HG02943 (cell line): ENCODE measurements at regions not wholly inside any gene's neighbourhood (a gene's known extent, or its start where the extent isn't known, plus 50 kb on each side); places are given as distances from the start of the nearest gene placed in this dataset.
A peak's percentile ranks its signal among the peaks of the same experiment; 100 is the strongest.

Experiments
- ATAC-seq: cut with Tn5 transposase; IDR thresholded peaks from one replicate; pipeline ENCODE4 v1.9.1; 2021; ENCODE audit warnings: mild to moderate bottlenecking, low read depth, moderate library complexity; ENCODE audit not compliant: unreplicated experiment

GRCh38 chr2:155830817-155831579, 501.5 kb downstream of the NR4A2 start:
- ATAC-seq, result no peak

- no peak for ATAC-seq
Measured at GRCh38 chr2:155830351-155830750, 502.2 kb downstream of the NR4A2 start.

GRCh38 chr2:155825876-155826275, 506.6 kb downstream of the NR4A2 start:
- ATAC-seq, result no peak

GRCh38 chr2:155815851-155816250, 516.7 kb downstream of the NR4A2 start:
- peak; percentile 80 for ATAC-seq

GRCh38 chr2:155815275-155815674, 517.2 kb downstream of the NR4A2 start:
- no peak for ATAC-seq

- ATAC-seq, result no peak
Measured at GRCh38 chr2:155810411-155810810, 522.1 kb downstream of the NR4A2 start.

- ATAC-seq, result no peak
Measured at GRCh38 chr2:155802888-155803287, 529.6 kb downstream of the NR4A2 start.

- ATAC-seq, result no peak
Measured at GRCh38 chr2:155792666-155793065, 539.9 kb downstream of the NR4A2 start.

GRCh38 chr2:155770516-155770915, 562.0 kb downstream of the NR4A2 start:
- ATAC-seq, result no peak

- no peak for ATAC-seq
Measured at GRCh38 chr2:155766342-155767115, 566.0 kb downstream of the NR4A2 start.

GRCh38 chr2:155755481-155755880, 577.0 kb downstream of the NR4A2 start:
- no peak for ATAC-seq

GRCh38 chr2:155748131-155748530, 584.4 kb downstream of the NR4A2 start:
- no peak for ATAC-seq

- ATAC-seq, result no peak
Measured at GRCh38 chr2:155747531-155747930, 585.0 kb downstream of the NR4A2 start.

GRCh38 chr2:155733091-155733853, 599.2 kb downstream of the NR4A2 start:
- no peak for ATAC-seq

- ATAC-seq, result no peak
Measured at GRCh38 chr2:155730804-155731203, 601.7 kb downstream of the NR4A2 start.

GRCh38 chr2:155727187-155727895, 605.2 kb downstream of the NR4A2 start:
- ATAC-seq, result no peak

GRCh38 chr2:155722290-155722689, 610.2 kb downstream of the NR4A2 start:
- ATAC-seq, result no peak

GRCh38 chr2:155715705-155716104, 616.8 kb downstream of the NR4A2 start:
- ATAC-seq, result no peak

- ATAC-seq, result no peak
Measured at GRCh38 chr2:155714983-155715382, 617.5 kb downstream of the NR4A2 start.

- ATAC-seq, result no peak
Measured at GRCh38 chr2:155708071-155708470, 624.5 kb downstream of the NR4A2 start.

GRCh38 chr2:155703917-155704316, 628.6 kb downstream of the NR4A2 start:
- ATAC-seq, result no peak
